ENCODE measurements at regions not wholly inside any gene's neighbourhood (a gene's known extent, or its start where the extent isn't known, plus 50 kb on each side); places are given as distances from the start of the nearest gene placed in this dataset.

DNA sequence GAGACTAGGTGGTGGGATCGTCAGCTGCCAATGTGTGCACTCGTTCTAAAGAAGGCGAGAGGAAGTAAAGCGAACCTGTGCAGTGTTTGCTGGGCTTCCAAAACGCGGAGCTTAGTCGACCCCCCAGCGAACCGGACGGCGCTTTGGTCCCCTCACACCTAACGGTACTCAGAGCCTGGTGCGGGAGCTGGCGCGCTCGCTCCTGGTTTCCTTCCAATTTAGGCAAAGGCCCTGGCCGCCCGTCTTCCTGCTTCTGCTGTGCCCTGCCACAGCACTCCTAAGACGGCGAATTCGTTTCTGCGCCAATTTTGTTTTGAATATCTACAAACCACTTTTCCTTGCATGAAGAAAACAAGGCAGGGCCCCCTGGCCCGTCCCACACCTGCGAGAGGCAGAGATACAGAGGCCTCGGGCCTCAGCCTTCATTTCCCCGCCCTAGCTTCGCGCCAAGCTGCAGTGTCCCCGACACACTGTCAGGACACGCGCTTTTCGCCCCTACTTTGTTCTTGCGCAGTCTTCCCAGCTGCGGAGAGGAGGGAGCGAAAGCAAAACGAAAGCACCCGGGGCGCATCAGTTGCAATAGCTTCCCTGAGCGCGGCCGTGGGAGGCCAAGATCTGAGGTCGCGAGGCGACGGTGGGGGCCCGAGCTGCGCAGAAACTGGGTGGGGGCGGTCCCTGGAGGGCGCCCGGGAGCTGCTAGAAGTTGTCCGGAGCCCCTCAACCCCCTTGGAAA, 111.9 kb downstream of the KCNRG start:
- TF ChIP-seq GATA2 (IDR thresholded peaks at IDR 0.05; ENCODE audit: low read depth, low read length) = no peak
- TF ChIP-seq GATA3 (IDR thresholded peaks at IDR 0.05; ENCODE audit: low read depth, low read length) = no peak

Measured in SH-SY5Y (cell line).